Upper lobe of left lung (tissue), 4 donors: ENCODE measurements at regions not wholly inside any gene's neighbourhood (a gene's known extent, or its start where the extent isn't known, plus 50 kb on each side); places are given as distances from the start of the nearest gene placed in this dataset.
"Not testable (repeated sequence)": the region's sequence is repeated elsewhere in the genome, so short reads cannot be mapped to it uniquely, and the experiment has no call there.

ENCODE experiments used
- CTCF ChIP-seq, 6 experiments: fragments of 450-650 bp in 4 of 6; fragments of 200-600 bp in 2 of 6; sonication (generic) in 2 of 6; IDR thresholded peaks; one replicate each; pipeline ENCODE4 v1.5.1; 2016 to 2019; ENCODE audit warnings: antibody characterized with exemption in 6 of 6
- EP300 ChIP-seq, 4 donors: sonication (generic); formaldehyde crosslinking; IDR thresholded peaks; one replicate each; pipeline ENCODE4 v1.5.1; 2017; ENCODE audit warnings: antibody characterized with exemption in 4 of 4, control low read depth in 2 of 4
- POLR2A ChIP-seq, 4 donors: fragments of 450-650 bp; IDR thresholded peaks; one replicate each; pipeline ENCODE4 v1.5.1; 2016 to 2017; ENCODE audit warnings: antibody characterized with exemption in 4 of 4, mild to moderate bottlenecking in 2 of 4
- POLR2AphosphoS5 ChIP-seq, 2 donors: sonication (generic); formaldehyde crosslinking; IDR thresholded peaks; one replicate each; pipeline ENCODE4 v1.5.1; 2017; ENCODE audit warnings: antibody characterized with exemption in 2 of 2

GRCh38 chr11:49538927-49539326 lies 330.5 kb upstream of the FOLH1 start:
- TF ChIP-seq CTCF, EP300, POLR2AphosphoS5, POLR2A (IDR thresholded peaks at IDR 0.05): not testable (repeated sequence)
